ENCODE measurements at regions not wholly inside any gene's neighbourhood (a gene's known extent, or its start where the extent isn't known, plus 50 kb on each side); places are given as distances from the start of the nearest gene placed in this dataset.
A peak's percentile ranks its signal among the peaks of the same experiment; 100 is the strongest.

GRCh38 chr16:86150641-86151238 lies 251.8 kb downstream of the IRF8 start:
- intact Hi-C loops (cut with DNase I), result no loop called here
- DNase-seq (ENCODE audit: low spot score) (no peak), ATAC-seq (no peak)

DNA sequence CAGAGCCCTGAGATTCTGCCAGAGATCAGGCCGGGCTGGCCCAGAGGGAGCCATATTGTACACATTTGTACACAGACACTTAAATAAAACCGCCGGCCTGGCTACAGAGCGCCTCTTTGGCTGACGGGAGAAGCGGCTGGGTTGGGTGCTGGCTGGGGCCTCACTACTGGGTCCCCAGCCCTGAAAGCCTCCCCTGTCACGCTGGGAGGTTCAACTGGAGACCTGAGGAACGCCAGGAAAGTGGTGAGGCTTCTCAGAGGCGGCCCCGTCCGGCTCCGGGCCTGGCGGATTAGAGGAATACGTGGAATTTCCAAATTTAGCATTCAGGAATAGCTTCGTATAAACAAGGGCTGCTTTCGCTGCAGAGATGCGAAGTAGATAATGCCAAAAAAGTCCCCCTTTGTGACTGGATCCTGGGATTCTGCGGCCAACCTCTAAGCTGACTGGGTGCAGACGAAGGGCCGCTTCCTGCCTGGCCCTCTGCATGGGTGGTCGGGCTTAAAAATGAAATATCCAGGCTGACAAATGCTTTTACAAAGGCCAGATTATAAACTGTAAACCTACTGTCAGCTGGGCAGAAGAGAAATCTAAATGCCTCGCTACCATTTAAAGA lies 252.4 kb downstream of the IRF8 start:
- ATAC-seq, result no peak
- no peak for DNase-seq (ENCODE audit: low spot score)
- intact Hi-C loops (cut with DNase I), result no loop called here

DNA sequence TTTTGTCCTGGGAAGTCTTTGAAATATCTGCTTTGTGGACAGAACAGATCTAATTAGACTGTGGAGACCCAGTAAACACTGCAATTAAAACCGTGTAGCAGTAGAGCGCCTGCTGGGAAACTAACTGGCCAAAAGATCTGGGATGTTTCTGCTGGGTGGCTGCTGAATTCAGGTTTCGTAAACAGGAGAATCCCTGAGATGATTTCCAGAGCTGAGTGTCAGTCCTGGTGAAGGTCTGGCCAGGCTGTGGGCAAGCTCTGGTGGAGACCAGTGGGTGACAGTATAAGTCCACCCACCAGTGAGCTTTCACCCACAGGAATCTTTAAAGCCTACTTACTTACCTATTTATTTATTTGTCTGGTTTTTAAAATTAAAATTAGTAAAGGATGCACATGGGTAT lies 257.2 kb downstream of the IRF8 start:
- intact Hi-C loops (cut with DNase I), result no loop called here

DNA sequence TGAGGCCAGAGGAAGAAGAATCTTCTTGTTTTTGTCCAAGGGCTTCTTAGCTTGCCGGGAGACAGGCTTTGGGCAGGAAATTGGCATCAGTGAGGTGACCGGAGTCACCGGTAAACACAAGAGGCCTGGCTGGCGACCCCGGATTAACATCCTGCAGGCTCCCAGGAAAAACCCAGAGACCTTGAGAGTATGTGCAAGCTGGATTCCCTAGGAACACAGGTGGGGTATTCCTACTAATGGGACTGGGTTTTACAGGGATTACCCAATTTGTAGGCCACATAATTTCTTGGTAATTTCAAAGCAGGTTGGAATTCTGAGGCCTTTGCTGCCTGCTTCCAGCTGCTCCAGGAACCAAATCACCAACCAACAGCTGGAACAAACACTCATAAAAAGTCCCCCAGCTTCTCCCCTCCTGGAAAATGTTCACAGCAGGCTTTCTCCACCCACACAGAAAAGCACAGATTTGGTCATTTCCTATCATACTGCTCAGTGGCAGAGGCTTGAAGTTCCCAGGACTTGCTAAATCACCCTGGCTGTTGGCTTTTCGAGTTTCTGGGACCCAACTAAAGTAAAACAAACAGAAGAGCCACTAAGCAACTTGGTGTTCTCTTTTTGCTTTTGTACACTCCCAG lies 258.8 kb downstream of the IRF8 start:
- no peak for DNase-seq (ENCODE audit: low spot score)
- intact Hi-C loops (cut with DNase I), result no loop called here
- ATAC-seq, result no peak

More for the DNA sequence above, 257.2 kb downstream of the IRF8 start:
- no peak for ATAC-seq
- DNase-seq (ENCODE audit: low spot score), result no peak

DNA sequence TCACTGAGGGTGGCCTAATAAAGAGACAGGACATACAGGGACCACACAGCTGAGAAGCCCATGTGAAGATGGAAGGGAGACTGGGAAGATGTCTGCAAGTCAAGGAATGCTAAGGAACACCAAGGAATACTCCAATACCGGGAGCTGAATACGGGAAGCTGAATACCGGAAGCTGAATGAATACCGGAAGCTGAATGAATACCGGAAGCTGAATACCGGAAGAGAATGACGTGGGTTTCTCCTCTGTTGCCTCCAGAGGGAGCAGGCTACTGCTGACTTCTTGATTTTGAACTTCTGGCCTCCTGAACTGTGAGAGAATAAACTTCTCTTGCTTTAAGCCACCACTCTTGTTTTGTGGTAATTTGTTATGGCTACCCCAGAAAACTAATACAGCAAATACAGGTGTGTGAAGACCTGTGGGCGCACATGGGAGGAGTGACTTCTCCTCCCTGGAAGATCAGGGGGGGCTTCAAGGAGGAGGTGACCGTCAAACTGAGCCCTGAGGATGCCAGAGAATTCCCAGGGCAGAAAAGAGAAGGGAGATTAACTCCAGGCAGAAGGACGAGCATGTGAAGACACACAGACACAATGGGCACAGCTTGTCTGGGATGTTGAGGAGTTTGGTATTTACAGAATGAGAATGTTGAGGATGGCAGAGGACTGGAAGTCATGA lies 259.9 kb downstream of the IRF8 start:
- intact Hi-C loops (cut with DNase I), result no loop called here
- ATAC-seq, result no peak

DNA sequence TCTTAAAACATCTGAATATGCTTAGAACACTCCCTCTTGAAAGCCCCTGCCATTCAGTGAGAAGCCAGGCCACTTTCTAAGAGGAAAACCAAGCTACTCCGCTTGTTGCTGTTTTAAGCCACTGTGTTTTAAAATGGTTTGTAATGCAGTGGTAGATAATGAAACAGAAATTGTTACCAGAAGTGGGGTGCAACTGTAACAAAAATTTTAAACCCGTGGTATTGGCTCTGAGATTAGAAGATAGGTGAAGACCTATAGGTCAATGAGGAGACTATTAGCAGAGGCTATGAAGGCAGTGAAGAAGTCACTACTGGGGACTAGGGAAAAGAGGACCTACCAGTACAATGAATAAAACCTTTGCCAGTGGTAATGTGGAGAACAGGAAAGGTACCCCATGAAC lies 266.5 kb downstream of the IRF8 start:
- intact Hi-C loops (cut with DNase I), result no loop called here
- ATAC-seq, result no peak
- DNase-seq (ENCODE audit: low spot score), result no peak

More for the DNA sequence above, 259.9 kb downstream of the IRF8 start:
- DNase-seq (ENCODE audit: low spot score), result no peak

GRCh38 chr16:86166414-86166813 lies 267.5 kb downstream of the IRF8 start:
- intact Hi-C loops (cut with DNase I), result no loop called here
- ATAC-seq, result no peak
- DNase-seq (ENCODE audit: low spot score), result no peak

- intact Hi-C loops (cut with DNase I), result no loop called here
- no peak for DNase-seq (ENCODE audit: low spot score)
- ATAC-seq, result no peak
These were observed 268.1 kb downstream of the IRF8 start for GRCh38 chr16:86167061-86167460.

GRCh38 chr16:86170720-86171119 lies 271.8 kb downstream of the IRF8 start:
- intact Hi-C loops (cut with DNase I), result no loop called here
- ATAC-seq (no peak), DNase-seq (ENCODE audit: low spot score) (no peak)

- intact Hi-C loops (cut with DNase I), result no loop called here
- DNase-seq (ENCODE audit: low spot score), result no peak
- ATAC-seq, result peak; percentile 71
These were observed 272.4 kb downstream of the IRF8 start for GRCh38 chr16:86171329-86171728.

- intact Hi-C loops (cut with DNase I), result no loop called here
These were observed 276.9 kb downstream of the IRF8 start for GRCh38 chr16:86175816-86176215.

GRCh38 chr16:86176462-86176861 lies 277.5 kb downstream of the IRF8 start:
- ATAC-seq (no peak), DNase-seq (ENCODE audit: low spot score) (no peak)
- intact Hi-C loops (cut with DNase I), result no loop called here

More at GRCh38 chr16:86175816-86176215, 276.9 kb downstream of the IRF8 start:
- ATAC-seq, result no peak
- DNase-seq (ENCODE audit: low spot score), result no peak

GRCh38 chr16:86180244-86180643 lies 281.3 kb downstream of the IRF8 start:
- DNase-seq (ENCODE audit: low spot score), result no peak
- intact Hi-C loops (cut with DNase I), result no loop called here
- ATAC-seq, result no peak

DNA sequence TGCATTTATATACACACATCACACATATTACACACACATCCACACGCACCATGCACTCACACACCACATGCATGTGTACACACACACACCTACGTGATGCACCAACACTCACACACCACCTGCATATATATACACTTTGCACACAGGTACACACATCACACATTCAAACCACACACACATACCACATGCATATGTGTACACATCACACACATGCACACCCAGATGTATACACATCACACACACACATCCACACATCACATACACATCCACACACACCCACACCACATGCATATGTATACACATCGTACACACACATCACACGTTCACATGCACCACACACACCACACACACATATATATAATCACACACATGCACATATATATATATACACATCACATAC lies 281.8 kb downstream of the IRF8 start:
- intact Hi-C loops (cut with DNase I), result no loop called here
- DNase-seq (ENCODE audit: low spot score) (no peak), ATAC-seq (no peak)

- no peak for ATAC-seq
- intact Hi-C loops (cut with DNase I), result no loop called here
- DNase-seq (ENCODE audit: low spot score), result no peak
These were observed 282.6 kb downstream of the IRF8 start for GRCh38 chr16:86181526-86181925.

DNA sequence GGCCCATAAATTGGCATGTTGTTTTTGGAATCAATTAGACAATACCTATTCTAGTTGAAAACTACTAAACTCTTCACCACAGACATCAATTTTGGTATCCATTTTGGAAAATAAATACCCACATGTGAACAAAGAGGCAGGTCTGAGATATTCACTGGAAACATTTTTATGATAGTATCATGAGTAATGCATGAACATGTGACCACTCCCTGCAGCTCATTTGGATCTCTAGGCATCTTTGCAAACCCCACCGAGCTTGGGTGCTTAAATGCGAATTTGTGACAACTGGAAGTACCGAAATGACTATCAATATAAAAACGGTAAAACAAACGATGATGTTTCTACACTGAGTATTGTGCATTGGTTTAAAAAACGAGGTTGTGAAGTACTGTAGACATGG lies 285.2 kb downstream of the IRF8 start:
- intact Hi-C loops (cut with DNase I), result no loop called here
- DNase-seq (ENCODE audit: low spot score) (no peak), ATAC-seq (no peak)

DNA sequence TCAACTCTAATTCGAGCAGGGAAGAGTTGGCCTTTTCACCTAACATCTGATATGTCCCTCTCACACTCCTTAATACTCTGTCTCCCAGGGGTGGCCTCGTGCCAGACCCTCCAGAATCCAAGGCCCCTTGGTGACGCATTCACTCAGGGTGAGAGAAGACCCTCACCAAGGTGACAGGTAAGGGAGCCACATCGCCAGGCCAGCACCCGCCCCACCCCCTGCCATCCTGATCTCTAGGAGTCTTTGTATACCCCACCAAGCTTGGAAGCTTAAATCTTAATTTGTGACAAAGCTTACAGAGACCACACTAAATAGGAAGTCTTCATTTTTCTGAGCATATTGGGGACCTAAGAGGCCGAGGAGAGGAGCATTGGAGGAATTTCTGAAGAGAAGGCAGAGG lies 286.1 kb downstream of the IRF8 start:
- intact Hi-C loops (cut with DNase I), result no loop called here
- ATAC-seq, result no peak
- DNase-seq (ENCODE audit: low spot score), result no peak

GRCh38 chr16:86186313-86186712 lies 287.4 kb downstream of the IRF8 start:
- intact Hi-C loops (cut with DNase I), result no loop called here

GRCh38 chr16:86189934-86190333 lies 291.0 kb downstream of the IRF8 start:
- no peak for DNase-seq (ENCODE audit: low spot score)
- ATAC-seq, result no peak
- intact Hi-C loops (cut with DNase I), result no loop called here

More at GRCh38 chr16:86186313-86186712, 287.4 kb downstream of the IRF8 start:
- ATAC-seq (no peak), DNase-seq (ENCODE audit: low spot score) (no peak)

GRCh38 chr16:86191663-86192062 lies 292.7 kb downstream of the IRF8 start:
- no peak for ATAC-seq
- DNase-seq (ENCODE audit: low spot score), result no peak
- intact Hi-C loops (cut with DNase I), result no loop called here
